HEK293 (cell line): ENCODE measurements at regions not wholly inside any gene's neighbourhood (a gene's known extent, or its start where the extent isn't known, plus 50 kb on each side); places are given as distances from the start of the nearest gene placed in this dataset.

ENCODE experiments used
- HOXA7 ChIP-seq: sonication (generic); formaldehyde crosslinking; IDR thresholded peaks from 2 replicates; pipeline ENCODE4 v1.8.1; 2022; ENCODE audit warnings: missing genetic modification reagents, borderline replicate concordance
- KLF9 ChIP-seq: fragments of 450-650 bp; formaldehyde crosslinking; IDR thresholded peaks from 2 replicates; pipeline ENCODE4 v1.5.1; 2016; ENCODE audit warnings: missing biosample characterization, missing genetic modification characterization, low read depth
- YY2 ChIP-seq: fragments of 450-650 bp; formaldehyde crosslinking; IDR thresholded peaks from 2 replicates; pipeline ENCODE4 v1.5.1; 2016; ENCODE audit warnings: missing biosample characterization, missing genetic modification characterization
- ZNF37A ChIP-seq: fragments of 450-650 bp; IDR thresholded peaks from 2 replicates; pipeline ENCODE4 v1.5.1; 2018; ENCODE audit warnings: missing biosample characterization, missing genetic modification characterization

- TF ChIP-seq YY2: no peak
- no peak for TF ChIP-seq KLF9 (tag by site-specific recombination)
- TF ChIP-seq HOXA7: no peak
- TF ChIP-seq ZNF37A (tag by site-specific recombination): no peak
Observed at GRCh38 chr10:10247585-10247984, 770.1 kb upstream of the CELF2 start.
